Kidney capillary endothelial cell (primary cell): ENCODE measurements at regions not wholly inside any gene's neighbourhood (a gene's known extent, or its start where the extent isn't known, plus 50 kb on each side); places are given as distances from the start of the nearest gene placed in this dataset.
"Not testable (repeated sequence)": the region's sequence is repeated elsewhere in the genome, so short reads cannot be mapped to it uniquely, and the experiment has no call there.

Source experiments
- DNase-seq: peaks from one replicate; pipeline ENCODE4 v3.0.0-alpha.2; 2018; ENCODE audit warnings: low spot score

DNA sequence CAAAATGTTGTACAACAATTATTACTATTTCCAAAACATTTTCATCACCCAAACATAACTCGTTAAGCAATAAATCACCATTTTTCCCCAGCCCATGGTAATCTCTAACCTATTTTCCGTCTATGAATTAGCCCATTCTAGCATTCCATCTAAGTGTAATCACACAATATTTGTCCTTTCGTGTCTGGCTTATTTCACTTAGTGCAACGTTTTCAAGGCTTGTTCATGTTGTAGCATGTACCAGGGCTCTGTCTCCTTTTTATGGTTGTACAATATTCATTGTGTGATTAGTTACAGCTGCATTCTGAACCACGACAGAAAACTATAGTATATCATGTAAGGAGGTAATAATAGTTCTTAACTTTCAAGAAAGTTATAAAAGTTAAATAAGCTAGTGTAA, 656.0 kb upstream of the HS3ST1 start:
- no peak for DNase-seq

DNA sequence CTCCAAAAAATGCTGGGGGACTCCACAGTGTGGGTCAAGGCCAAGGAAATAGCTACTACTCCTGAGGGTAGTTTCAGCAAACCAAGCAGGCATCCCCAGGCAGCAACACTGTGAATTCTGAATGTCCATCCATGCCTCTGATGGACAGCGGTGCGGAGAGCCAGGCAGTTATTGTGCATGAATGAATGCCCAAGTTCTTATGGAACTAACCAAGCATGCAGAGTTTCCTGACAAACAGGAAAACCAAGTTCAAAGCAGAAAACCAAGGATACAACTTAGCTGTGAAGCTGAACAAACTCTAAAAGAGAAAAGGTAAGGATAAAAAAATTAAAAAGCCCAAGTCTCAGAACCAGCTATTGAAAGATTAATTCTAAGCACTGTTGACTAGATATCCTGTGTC, 642.6 kb upstream of the HS3ST1 start:
- DNase-seq: no peak

DNA sequence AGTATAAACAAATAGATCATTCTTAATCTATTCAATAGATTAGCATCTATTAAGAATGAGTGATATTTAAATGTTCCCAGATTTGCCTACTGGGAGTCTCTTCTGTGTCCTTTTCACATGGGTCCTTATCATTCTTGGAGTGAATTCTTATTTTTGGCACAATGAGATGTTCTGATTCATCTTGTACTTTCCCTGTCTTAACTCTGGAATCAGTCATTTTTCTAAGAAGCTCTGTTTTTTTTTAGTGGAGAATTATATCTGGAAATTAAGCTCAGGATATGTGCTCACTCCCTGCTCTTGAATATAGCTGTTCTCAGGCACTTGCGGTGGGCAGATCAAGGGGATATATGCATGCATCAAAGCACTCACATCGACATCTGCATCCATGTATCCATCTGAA, 625.3 kb upstream of the HS3ST1 start:
- DNase-seq: no peak

DNA sequence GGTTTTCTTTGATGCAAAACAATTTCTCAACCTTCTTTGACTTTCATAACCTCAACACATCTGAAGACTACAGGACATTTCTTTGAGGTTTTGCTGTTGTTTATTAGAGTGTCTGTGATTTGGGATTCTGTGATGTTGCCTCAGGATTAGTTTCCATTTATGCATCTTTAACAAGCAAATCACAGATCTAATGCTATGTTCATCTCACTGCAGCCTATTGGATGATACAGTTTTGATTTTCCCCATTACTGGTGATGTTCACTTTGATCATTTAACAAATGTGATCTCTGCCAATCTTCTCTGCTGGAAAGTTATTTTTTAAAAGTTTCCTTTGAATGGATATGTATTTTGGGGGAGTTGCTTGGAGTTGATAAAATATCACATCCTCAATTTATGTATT, 624.9 kb upstream of the HS3ST1 start:
- no peak for DNase-seq

DNA sequence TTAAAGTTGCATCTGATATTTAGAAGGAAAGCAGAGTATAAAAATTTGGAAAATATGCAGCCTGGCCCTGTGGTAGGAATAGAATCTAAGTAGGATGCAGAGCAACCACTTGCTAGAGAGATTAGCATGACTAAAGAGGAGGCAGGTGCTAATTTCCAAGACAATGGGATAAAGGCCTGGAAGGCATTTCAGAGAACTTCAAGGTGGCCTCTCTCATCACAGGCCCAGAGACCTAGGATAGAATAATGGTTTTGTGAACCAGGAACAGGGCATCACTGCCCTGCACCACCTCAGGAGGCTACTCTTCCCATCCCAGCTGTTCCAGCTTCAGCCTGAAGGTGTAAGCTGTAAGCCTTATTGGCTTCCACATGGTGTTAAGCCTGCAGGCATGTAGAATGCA, 621.7 kb upstream of the HS3ST1 start:
- DNase-seq: no peak

DNA sequence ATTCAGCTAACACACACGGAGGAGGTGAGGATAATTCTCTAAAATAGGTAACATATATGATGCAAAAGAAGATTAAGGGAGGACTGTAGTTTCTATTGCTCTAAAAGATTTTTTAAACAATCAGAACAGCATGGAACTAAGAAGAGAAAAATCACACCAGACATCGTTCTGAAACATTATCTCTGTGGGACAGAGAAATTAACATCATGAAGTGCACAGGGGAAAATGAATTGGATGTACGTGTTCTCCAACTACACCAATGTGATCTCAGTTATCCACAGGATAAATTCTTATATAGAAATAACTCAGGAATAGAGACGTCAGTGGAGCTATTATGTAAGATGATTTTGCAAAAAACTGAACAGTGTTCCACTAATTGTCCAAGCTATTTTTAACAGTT, 614.1 kb upstream of the HS3ST1 start:
- DNase-seq: no peak

DNA sequence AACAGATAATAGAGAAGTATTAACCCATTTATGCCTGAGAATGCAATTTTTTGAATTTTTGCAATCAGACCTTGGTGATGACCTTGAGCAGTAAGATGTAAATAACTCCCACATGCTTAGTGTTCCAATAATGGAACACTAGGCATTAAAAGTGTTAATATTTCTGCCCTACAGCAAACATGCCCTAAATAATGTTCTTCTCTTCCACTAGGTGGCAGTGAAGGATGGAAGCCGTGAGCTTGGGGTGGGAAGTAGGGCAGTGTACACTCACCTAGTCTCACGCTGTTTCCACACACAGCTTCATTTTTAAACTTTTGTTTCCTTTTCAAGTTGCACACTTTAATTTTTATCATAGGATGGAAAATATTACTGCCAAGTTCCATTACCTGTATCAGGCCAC, 613.1 kb upstream of the HS3ST1 start:
- no peak for DNase-seq

DNA sequence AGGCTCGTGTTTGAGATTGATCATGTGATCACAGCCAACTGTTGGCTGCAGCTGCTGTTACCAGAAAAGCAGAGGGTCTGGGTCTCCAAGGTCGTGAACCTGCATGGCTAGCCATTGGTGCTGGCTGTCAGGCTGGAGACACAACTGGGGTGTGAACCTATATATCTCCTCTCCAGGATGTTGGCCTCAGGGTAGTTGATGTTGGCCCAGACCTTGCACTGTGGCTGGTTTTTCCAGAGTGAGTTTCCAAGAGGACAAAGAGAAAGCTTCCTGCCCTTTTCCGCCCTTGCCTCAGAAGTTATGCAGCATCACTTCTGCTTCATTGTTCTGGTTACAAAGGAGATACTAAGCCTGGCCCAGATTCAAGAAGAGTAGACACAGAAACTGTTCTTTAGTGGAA, 607.8 kb upstream of the HS3ST1 start:
- DNase-seq: no peak

DNA sequence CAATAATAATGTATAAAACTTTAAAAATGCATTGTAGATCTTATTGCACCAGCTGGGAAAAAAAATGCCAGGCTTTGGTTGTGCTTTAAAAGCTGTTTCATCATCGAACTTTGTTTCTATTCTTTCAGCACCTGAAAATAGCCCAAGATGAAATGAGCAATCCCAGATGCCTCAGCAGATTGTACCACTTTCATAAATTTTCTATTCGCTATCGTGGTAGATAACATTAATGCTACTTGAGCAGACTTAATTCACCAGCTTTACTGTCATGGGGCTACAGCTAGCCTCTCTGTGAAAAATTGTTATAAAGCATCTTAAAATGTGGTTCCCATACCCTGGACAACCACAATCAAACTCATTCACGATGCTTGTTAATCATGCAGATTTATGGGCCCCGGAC, 599.6 kb upstream of the HS3ST1 start:
- DNase-seq: no peak

DNA sequence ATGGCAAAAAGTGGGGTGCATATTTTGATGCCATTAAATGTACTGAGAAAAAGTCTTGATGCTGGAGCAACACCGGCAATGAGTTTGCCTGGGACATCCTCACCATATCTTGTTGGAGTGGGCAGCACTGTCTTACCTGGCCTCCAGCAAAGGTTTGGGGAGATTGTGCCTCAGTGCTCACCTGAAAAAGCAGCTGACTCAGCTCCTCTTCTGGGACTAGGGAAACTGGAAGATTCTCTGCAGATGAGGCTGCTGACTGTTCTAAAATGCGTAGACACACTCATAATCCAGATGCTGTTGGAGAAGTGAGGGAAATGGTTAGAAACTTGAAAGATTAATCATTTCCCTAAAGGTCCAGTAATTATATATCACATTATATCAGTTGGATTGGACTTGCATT, 593.7 kb upstream of the HS3ST1 start:
- no peak for DNase-seq

DNA sequence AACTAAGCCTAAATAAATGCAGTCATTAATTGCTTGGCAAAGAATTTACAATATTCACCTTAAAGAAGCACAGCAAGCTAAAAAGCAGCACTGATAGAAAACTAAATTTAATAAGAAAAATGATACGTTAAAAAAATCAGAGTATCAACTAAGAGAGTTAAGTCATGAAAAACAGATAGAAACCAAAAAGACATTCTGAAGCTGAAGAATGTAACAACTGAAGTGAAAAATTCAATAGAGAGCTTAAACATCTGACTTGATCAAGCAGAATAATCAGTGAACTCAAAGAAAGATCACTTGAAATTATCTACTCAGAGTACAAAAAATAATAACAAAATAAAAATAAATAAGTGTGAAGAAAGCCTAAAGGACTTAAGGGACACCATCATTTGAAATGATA, 588.0 kb upstream of the HS3ST1 start:
- no peak for DNase-seq

DNA sequence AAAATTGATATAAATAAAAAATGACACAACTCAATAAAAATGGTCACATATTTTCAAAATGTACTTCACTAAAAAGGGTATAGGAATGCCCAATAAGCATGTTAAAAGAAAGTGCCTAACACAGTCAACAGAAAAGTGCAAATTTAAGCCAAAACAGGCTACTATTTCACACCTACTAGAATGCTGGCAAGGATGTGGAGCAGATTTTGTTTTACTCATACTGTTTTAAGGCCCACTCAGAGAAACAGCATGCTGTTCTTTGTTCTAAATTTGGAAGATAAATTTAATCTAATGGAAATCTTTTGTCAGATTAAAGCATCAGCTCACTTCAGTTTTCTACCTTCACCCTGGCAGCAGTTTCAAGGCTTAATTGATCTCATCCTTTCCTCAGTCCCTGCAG, 576.8 kb upstream of the HS3ST1 start:
- no peak for DNase-seq

DNA sequence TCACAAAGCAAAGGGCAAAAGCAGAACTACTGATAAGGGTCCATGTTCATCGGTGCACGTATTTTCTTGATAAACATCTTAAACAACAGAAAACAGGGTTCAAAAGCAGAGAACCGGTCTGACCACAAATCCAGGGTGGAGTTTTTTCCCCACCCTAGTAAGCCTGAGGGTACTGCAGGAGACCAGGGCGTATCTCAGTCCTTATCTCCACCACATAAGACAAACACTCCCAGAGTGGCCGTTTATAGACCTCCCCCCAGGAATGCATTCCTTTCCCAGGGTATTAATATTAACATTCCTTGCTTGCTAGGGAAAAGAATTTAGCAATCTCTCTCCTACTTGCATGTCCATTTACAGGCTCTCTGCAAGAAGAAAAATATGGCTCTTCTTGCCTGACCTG, 567.9 kb upstream of the HS3ST1 start:
- DNase-seq: not testable (repeated sequence)

DNA sequence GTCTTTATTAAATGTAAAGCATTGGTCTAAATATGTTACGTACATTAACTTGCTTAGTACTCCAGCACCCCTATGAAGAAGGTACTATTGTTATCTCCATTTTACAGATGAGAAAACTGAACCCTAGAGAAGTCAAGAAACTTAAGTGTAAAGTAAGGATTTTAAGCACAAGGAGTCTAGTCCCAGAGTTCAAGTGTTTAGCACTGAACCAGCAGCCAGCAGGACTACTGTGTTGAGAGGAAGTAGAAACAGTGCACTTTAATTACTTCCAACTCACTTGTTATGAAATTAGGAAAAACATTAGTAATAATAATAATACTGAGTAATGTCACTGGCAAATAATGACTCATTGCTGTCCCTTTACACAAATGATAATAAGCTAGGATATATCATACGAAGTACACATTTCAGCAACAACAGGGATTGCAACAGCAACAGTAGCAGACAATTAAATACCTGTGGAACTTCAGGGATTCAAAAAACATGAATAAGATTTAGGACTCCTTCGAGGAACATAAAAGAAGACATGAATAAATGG, 548.1 kb upstream of the HS3ST1 start:
- DNase-seq: no peak

DNA sequence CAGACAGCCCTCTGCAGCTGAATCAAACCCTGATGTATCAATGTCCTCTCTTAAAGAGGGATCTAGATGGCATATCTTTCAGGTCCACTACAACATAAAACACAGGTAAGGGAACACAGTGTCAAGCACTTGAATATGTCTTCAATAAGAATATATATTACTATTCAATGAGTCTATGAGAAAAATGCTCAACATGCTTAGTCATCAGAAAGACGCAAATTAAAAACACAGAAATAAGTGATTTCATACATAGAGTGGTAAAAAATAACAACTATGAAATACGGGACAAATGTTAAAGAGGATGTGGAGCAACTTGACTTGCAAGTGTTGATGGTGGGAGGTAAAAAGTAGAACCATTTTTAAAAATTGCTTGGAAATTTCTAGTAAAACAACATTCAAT, 544.6 kb upstream of the HS3ST1 start:
- no peak for DNase-seq

DNA sequence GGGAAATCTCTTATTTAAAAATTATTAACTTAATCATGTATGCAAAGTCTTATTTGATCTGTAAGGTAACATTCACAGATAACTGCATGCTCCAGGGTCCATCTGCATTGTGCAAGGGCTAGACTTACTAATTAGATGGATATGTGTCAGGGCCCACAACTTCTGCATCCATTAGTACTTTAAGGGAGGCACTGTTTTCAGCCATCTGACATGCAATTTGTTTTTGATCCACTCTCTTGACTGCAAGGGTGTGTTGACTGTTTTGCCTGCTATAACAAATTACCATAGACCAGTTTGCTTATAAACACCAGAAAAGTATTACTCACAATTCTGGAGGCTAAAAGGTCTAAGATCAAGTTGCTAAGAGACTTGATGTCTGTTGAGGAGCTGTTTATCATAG, 542.1 kb upstream of the HS3ST1 start:
- DNase-seq: no peak

DNA sequence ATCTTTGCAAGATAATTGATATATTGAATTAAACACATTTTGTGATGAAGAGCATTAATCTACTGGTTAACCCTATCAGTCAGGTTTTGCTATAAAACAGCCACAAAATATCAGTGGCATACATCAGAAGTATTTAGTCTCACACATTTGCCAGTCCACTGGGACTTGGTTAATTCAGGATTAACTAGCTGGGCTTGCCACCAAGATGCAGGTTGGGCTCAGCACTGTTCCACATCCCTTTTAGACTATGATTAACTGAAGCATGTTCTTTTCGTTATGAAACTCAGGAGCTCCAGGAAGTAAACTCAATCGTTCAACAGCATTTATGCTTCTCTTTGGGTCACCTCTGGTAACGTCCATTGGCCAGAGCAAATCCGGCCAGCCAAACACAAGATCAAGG, 538.1 kb upstream of the HS3ST1 start:
- DNase-seq: no peak

DNA sequence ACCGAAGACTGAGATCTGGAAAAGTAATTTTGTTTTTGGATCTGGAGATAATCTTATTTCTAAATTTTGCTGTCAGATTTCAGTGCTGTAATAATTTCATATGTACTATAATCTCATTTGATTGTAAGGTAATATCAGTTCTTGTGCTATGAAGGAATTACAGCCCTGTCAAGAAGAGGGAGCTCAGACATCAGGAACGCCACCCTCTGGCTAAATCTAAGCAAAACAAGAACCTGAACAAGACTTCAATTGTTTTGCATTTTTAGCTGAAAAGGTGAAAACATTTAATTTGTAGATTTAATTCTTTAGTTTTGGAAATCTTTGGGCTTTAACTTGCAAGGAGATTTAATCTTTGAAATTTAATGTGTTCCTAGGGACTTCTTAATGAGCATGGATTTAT, 525.4 kb upstream of the HS3ST1 start:
- peak; percentile 28 for DNase-seq

DNA sequence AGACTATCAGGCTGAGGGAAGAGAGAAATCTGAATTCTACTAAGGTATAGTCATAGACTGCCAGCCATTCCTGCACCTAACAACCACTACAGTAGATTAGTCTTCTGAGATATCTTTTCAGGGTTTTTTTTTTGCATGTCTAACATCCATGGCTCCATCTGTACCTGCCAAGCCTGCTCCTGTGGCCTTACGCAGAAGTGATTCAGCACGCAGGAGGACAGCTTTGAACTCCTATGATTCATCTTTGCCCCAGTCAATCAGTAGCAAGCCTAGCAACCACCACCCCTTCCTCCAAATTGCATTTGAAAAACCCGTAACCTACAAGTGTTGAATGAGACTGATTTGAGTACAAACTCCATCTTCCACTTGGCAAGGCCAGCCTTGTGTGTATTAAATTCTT, 520.7 kb upstream of the HS3ST1 start:
- DNase-seq: no peak

DNA sequence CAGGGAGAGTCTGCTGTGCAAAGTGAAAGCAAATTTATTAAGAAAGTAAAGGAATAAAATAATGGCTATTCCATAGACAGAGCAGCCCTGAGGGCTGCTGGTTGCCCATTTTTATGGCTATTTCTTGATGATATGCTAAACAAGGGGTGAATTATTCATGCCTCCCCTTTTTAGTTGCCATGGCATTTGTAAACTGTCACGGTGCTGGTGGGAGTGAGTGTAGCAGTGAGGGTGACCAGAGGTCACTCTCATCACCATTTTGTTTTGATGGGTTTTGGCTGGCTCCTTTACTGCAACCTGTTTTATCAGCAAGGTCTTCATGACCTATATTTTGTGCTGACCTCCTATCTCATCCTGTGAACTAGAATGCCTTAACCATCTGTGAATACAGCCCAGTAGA, 518.9 kb upstream of the HS3ST1 start:
- not testable (repeated sequence) for DNase-seq

DNA sequence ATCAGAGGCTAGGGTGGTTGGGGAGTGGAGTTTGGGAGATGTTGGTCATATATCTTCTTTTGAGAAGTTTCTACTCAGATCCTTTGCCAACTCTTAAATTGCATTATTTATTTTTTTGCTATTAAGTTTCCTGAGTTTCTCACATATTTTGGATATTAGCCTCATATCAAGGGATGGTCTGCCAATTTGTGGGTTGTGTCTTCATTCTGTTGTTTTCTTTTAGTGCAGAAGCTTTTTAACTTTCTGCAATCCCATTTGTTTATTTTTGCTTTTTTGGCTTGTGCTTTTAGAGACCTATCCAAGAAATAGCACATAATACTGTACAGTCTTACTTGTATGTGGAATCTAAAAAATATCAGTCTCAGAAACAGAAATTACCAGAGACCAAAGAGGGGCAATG, 509.2 kb upstream of the HS3ST1 start:
- no peak for DNase-seq

DNA sequence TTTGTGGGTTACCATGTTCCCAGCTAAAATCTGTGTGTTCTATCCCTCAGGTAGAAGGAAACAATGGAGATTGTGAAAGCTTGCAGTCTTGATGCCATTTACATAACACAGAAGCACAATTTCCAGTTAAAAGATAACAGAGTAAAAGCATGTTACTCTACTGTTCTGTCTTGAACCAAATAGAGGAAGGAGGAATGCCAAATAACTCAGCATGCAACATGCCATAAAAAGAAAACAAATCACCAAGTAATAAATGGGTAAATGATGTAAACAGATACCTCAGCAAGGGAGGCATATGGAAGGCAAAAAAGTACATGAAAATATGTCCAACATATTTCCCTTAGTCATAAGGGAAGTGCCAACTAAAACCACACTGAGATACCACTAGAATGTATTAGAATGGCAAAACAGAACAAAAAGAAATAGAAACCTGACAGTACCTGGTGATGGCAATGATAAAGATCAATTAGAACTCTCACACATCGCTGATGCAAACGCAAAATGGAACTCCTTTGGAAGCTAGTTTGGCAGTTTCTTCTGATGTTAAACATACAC, 502.6 kb upstream of the HS3ST1 start:
- no peak for DNase-seq

DNA sequence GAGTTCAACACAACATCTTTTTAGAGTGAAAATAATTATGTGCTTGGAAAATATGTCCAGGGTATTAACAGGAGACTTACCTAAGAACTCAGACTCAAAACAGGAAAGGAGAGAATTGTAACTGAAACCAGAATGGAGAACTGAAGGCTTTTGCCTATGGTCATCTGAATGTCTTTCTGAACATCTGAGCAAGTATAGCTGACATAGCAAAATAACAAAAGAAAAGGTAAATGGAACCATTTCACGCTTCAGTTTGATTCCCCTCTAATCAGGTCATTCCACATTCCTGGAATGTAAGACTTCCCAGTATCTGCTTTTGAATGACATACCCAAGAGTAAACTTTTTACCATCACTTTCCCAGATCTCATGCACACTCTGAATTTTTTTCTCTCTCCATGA, 500.4 kb upstream of the HS3ST1 start:
- DNase-seq: no peak

DNA sequence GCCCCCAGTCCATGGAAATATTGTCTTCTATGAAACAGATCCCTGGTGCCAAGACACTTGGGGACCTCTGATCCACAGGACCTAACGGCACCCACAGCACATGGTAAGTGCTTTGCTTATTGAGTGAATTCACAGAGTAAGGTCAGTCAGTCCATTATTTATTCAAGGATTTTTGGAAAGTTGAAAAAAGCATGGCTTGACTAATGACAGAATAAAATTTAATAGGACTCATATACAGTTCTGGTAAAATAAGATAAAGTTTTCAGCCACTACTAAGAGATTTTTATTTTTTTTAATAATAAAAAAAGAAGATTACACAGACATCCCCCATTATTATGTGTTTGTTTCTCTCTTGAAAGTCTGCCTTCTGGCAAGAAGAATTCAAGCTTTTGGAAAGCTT, 490.6 kb upstream of the HS3ST1 start:
- DNase-seq: no peak

DNA sequence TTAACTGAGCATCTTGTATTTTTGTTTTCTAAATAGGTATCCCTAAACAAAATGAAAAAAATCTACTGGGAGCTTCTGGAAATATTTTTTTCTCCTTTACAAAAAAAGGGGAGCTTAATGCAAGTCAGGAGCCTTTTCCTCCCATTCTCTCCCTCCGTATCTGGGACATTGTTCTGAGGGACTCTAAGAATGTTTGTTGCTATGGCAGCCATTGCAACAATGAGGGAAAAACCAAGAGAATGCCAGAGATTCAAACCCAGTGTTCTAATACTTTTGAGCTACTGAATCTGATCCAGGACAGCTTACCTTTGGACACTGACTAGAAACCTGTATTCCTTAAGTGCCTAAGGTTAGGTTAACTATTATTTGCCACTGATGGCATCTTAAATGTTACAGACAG, 485.7 kb upstream of the HS3ST1 start:
- DNase-seq: no peak
